ENCODE measurements at regions not wholly inside any gene's neighbourhood (a gene's known extent, or its start where the extent isn't known, plus 50 kb on each side); places are given as distances from the start of the nearest gene placed in this dataset.
A peak's percentile ranks its signal among the peaks of the same experiment; 100 is the strongest.

- ChIA-PET POLR2A (no interaction called here), CTCF (ENCODE audit: low intra/inter-chr PET ratio) (no interaction called here)
- H4K20me1 ChIP-seq (replicated peaks; ENCODE audit: control insufficient read depth, insufficient read depth, low read length): no peaks in the 10 kb centered on the region
- no peaks in the 10 kb centered on the region for H3K36me3 ChIP-seq (ENCODE audit: control insufficient read depth, insufficient read depth, low read length)
- no peak overlapping the region for H3K4me3 ChIP-seq
- no peaks in the 10 kb centered on the region for H3K79me2 ChIP-seq (ENCODE audit: control insufficient read depth, insufficient read depth, low read length)
- DNase-seq (ENCODE audit: extremely low read depth in 1 of 4, low spot score in 3 of 4) (no peak), FAIRE-seq (no peak), ATAC-seq (no peak)
- no peaks in the 10 kb centered on the region for H3K9me1 ChIP-seq (ENCODE audit: control insufficient read depth, insufficient read depth, low read length)
- intact Hi-C loops (cut with micrococcal nuclease) (no loop called here), in situ Hi-C loops (cut with MboI) (no loop called here)
- no peak overlapping the region for H3K27ac ChIP-seq (ENCODE audit: extremely low read depth, low read depth, low read length)
- H3K4me2 ChIP-seq (ENCODE audit: insufficient read depth, low read length): no peak overlapping the region
- WGBS (ENCODE audit: insufficient coverage, low coverage, missing lambda C conversion rate): 0% methylated on average over 1 of the region's 1 CpG
- no peaks in the 10 kb centered on the region for H3K27me3 ChIP-seq (ENCODE audit: control insufficient read depth in 2 of 2, insufficient read depth in 2 of 2, low read length in 2 of 2)
- no peak overlapping the region for H2AFZ ChIP-seq (ENCODE audit: low read depth, low read length)
- BruUV-seq (replicated peaks): no TSS peak
- H3K4me1 ChIP-seq (replicated peaks in 1 of 2; ENCODE audit: control insufficient read depth in 2 of 2, insufficient read depth in 2 of 2, low read length in 2 of 2): no peaks in the 10 kb centered on the region
- H3K9me3 ChIP-seq (replicated peaks; ENCODE audit: control insufficient read depth, insufficient read depth, low read depth, low read length): no peaks in the 10 kb centered on the region
- H3K9ac ChIP-seq (ENCODE audit: insufficient read depth in 1 of 2, low read depth in 2 of 2, low read length in 2 of 2): no peak overlapping the region
- TF ChIP-seq TGIF2 (CRISPR knock-in tag; IDR thresholded peaks at IDR 0.05) (no peak), CBX2 (IDR thresholded peaks at IDR 0.05; ENCODE audit: insufficient read depth, low read length, poor library complexity, severe bottlenecking) (no peak), XRCC5 (IDR thresholded peaks at IDR 0.05; ENCODE audit: low read depth, low read length) (no peak), BDP1 (IDR thresholded peaks at IDR 0.05; ENCODE audit: insufficient read depth, insufficient read length) (no peak), JUN (IDR thresholded peaks at IDR 0.05; ENCODE audit: borderline replicate concordance, low read depth, low read length) (no peak), JUN (CRISPR knock-in tag; IDR thresholded peaks at IDR 0.05; ENCODE audit: borderline replicate concordance) (no peak), CEBPG (CRISPR knock-in tag; IDR thresholded peaks at IDR 0.05) (peak; percentile 57; the same call in 1 of the 2 replicates), CEBPG (tag; conservative IDR thresholded peaks at IDR 0.05 in 1 of 2, IDR thresholded peaks at IDR 0.05 in 1 of 2) (peak in 1 of 2 experiments; percentile 60; a peak in 2 of 4 replicates), CEBPB (tag; IDR thresholded peaks at IDR 0.05) (peak; percentile 38; the same call in 1 of the 2 replicates), TAF1 (IDR thresholded peaks at IDR 0.05; ENCODE audit: control insufficient read depth, extremely low read depth, insufficient read depth, low read length, severe bottlenecking) (no peak), ZNF41 (CRISPR knock-in tag; conservative IDR thresholded peaks at IDR 0.05) (no peak), EP300 (IDR thresholded peaks at IDR 0.05; ENCODE audit: low read length) (no peak), E2F5 (CRISPR knock-in tag; IDR thresholded peaks at IDR 0.05) (no peak), KAT7 (CRISPR knock-in tag; IDR thresholded peaks at IDR 0.05; ENCODE audit: borderline replicate concordance) (no peak), CHD4 (IDR thresholded peaks at IDR 0.05; ENCODE audit: insufficient read depth, insufficient replicate concordance, low read depth, low read length, poor library complexity, severe bottlenecking) (no peak), SNAPC5 (CRISPR knock-in tag; IDR thresholded peaks at IDR 0.05) (no peak), BCOR (IDR thresholded peaks at IDR 0.05) (no peak), ETS2 (tag; IDR thresholded peaks at IDR 0.05; ENCODE audit: borderline replicate concordance, poor library complexity, severe bottlenecking) (no peak), SIRT6 (IDR thresholded peaks at IDR 0.05; ENCODE audit: low read depth, low read length) (no peak), SREBF1 (IDR thresholded peaks at IDR 0.05; ENCODE audit: borderline replicate concordance, low read depth, low read length) (no peak), ATF3 (IDR thresholded peaks at IDR 0.05) (peak; percentile 26; the same call in 1 of the 2 replicates), ATF3 (CRISPR knock-in tag; conservative IDR thresholded peaks at IDR 0.05) (no peak), FOXA1 (IDR thresholded peaks at IDR 0.05; ENCODE audit: borderline replicate concordance) (no peak), ILK (tag; IDR thresholded peaks at IDR 0.05; ENCODE audit: borderline replicate concordance, low read depth) (no peak)
Observed at GRCh38 chr11:104442321-104442720, 278.4 kb upstream of the PDGFD start.

Measured in K562 (cell line).